Endothelial cell (in vitro differentiated cells): ENCODE measurements at regions not wholly inside any gene's neighbourhood (a gene's known extent, or its start where the extent isn't known, plus 50 kb on each side); places are given as distances from the start of the nearest gene placed in this dataset.

Experiments used
- DNase-seq: peaks from one replicate; pipeline ENCODE4 v3.0.0; 2021; ENCODE audit warnings: low spot score
- H3K27ac Mint-ChIP-seq: one replicate; pipeline ENCODE4 v1.8.0; 2021; ENCODE audit warnings: mixed read lengths, inconsistent platforms; ENCODE audit not compliant: unreplicated experiment
- H3K27me3 Mint-ChIP-seq: one replicate; pipeline ENCODE4 v1.8.0; 2021; ENCODE audit warnings: mild to moderate bottlenecking, moderate library complexity, mixed read lengths, inconsistent platforms; ENCODE audit not compliant: unreplicated experiment
- H3K36me3 Mint-ChIP-seq: one replicate; pipeline ENCODE4 v1.8.0; 2021; ENCODE audit warnings: mild to moderate bottlenecking, low read depth, mixed read lengths, inconsistent platforms; ENCODE audit not compliant: unreplicated experiment
- H3K4me1 Mint-ChIP-seq: one replicate; pipeline ENCODE4 v1.8.0; 2021; ENCODE audit warnings: mild to moderate bottlenecking, mixed read lengths, inconsistent platforms; ENCODE audit not compliant: unreplicated experiment
- H3K4me3 Mint-ChIP-seq: one replicate; pipeline ENCODE4 v1.8.0; 2021; ENCODE audit warnings: mild to moderate bottlenecking, mixed read lengths, inconsistent platforms; ENCODE audit not compliant: unreplicated experiment
- H3K9me3 Mint-ChIP-seq: one replicate; pipeline ENCODE4 v1.8.0; 2021; ENCODE audit warnings: mixed read lengths, inconsistent platforms; ENCODE audit not compliant: unreplicated experiment
- TF ChIP-seq, protein P1 (sequence below): fragments of 200-600 bp; sonication (generic); IDR thresholded peaks from one replicate; pipeline ENCODE4 v1.5.0; 2021; ENCODE audit warnings: antibody characterized with exemption; ENCODE audit not compliant: unreplicated experiment

DNA sequence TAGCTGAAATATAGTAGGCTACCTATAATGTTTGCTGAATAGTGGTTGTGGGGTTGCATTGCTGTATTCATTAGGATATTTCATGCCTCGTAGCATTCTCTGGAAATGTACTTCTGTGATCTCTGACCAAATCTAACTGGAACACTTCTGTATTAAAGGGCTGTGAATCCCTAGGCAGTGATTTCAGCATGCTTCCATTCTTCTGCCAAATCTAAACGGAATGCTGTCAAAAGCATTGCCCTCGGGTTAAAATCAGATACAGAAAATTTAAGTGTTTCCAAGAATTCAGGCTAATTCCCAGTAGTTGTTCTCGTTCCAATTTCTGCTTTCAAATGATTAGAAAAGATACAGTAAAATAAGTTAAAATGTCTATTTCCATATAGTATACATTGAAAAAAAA lies 1847.5 kb upstream of the IGFBP7 start:
- Mint-ChIP-seq H3K36me3 (no peaks in the 10 kb centered on the region), H3K4me1 (no peaks in the 10 kb centered on the region), H3K9me3 (no peaks in the 10 kb centered on the region), H3K27ac (no peak overlapping the region), H3K27me3 (no peaks in the 10 kb centered on the region), H3K4me3 (no peak overlapping the region)
- no peak for DNase-seq
- TF ChIP-seq, protein P1, sequence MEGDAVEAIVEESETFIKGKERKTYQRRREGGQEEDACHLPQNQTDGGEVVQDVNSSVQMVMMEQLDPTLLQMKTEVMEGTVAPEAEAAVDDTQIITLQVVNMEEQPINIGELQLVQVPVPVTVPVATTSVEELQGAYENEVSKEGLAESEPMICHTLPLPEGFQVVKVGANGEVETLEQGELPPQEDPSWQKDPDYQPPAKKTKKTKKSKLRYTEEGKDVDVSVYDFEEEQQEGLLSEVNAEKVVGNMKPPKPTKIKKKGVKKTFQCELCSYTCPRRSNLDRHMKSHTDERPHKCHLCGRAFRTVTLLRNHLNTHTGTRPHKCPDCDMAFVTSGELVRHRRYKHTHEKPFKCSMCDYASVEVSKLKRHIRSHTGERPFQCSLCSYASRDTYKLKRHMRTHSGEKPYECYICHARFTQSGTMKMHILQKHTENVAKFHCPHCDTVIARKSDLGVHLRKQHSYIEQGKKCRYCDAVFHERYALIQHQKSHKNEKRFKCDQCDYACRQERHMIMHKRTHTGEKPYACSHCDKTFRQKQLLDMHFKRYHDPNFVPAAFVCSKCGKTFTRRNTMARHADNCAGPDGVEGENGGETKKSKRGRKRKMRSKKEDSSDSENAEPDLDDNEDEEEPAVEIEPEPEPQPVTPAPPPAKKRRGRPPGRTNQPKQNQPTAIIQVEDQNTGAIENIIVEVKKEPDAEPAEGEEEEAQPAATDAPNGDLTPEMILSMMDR = no peak

DNA sequence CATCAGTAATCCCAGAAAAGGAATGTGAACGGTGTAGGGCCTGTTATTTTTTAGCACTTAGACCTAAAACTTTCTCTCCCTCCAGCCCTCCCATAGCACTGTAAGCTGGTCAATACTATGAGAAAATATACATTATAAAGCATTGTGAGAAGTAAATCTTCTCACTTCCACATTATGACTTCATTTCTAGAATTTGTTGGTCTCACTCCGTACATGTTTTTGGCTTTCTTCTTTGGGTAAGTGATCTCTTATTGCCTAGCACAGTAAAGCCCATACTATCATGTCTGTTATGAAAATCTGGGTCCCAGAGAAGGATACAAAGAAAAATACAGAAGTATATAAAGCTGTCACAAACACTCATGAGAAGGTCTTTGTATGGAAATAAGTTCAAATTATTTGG lies 1851.1 kb upstream of the IGFBP7 start:
- H3K27ac Mint-ChIP-seq = no peak overlapping the region
- no peaks in the 10 kb centered on the region for H3K4me1 Mint-ChIP-seq
- DNase-seq = no peak
- H3K27me3 Mint-ChIP-seq = no peaks in the 10 kb centered on the region
- no peak overlapping the region for H3K4me3 Mint-ChIP-seq
- no peaks in the 10 kb centered on the region for H3K9me3 Mint-ChIP-seq
- TF ChIP-seq, protein P1 = no peak
- no peaks in the 10 kb centered on the region for H3K36me3 Mint-ChIP-seq

DNA sequence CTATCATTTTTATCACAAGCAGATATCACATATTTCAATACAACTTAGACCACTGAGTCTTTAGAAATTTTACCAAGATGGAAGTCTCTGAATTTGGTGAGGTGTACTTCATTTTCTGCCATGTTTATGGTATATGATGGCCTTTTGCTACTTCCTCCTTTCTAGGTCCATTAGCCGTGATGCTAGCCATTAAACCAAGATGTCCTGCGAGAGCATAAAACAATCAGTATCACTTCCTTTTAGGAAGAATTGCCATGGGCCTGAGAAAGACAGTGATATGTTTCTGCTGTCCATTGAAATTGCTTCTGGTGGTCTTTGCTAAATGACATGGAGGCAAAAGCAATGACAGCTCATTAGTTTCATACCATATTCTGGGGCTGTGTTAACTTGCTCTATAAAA lies 1851.7 kb upstream of the IGFBP7 start:
- no peak for DNase-seq
- Mint-ChIP-seq H3K27ac (no peak overlapping the region), H3K36me3 (no peaks in the 10 kb centered on the region), H3K9me3 (no peaks in the 10 kb centered on the region), H3K4me1 (no peaks in the 10 kb centered on the region), H3K4me3 (no peak overlapping the region), H3K27me3 (no peaks in the 10 kb centered on the region)
- TF ChIP-seq, protein P1 = no peak

DNA sequence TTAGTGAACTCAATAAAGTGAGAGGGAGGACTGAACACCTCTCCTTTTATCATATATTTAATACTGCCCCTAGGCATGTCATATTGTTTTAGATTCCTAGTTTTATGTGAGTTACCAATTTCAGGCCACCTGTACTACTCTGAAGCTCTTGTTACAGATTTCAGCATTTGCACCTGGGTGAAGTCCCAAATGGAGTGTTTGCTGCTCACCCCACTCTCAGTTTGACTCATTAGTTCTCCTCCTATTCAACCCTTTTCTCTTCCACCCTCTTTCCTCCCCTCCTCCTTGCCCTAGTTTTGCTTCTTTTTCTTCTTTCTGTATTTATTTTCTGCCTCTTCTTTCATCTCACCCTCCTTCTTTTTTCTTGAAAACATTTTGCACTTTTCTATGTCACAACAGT lies 1852.2 kb upstream of the IGFBP7 start:
- DNase-seq = no peak
- no peaks in the 10 kb centered on the region for H3K27me3 Mint-ChIP-seq
- no peaks in the 10 kb centered on the region for H3K4me1 Mint-ChIP-seq
- H3K4me3 Mint-ChIP-seq = no peak overlapping the region
- TF ChIP-seq, protein P1 = no peak
- no peaks in the 10 kb centered on the region for H3K36me3 Mint-ChIP-seq
- H3K9me3 Mint-ChIP-seq = no peaks in the 10 kb centered on the region
- H3K27ac Mint-ChIP-seq = no peak overlapping the region

DNA sequence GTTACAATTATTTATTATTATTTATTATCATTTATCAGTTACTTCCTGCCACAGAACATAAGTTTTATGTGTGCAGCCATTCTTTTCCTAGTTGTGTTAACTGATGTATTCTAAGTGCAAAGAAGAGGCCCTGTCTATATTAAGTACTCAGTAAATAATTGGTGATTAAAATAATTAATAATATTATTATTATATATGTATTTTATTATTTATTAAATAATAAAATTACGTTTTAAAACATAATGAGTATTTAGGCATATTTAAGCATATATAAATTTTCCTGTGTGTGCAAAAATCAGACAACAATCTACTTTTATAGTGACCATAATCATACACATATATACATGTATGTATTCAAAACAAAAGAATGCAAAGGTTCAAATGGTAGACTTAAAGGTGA lies 1871.6 kb upstream of the IGFBP7 start:
- Mint-ChIP-seq H3K36me3 (no peaks in the 10 kb centered on the region), H3K4me1 (no peaks in the 10 kb centered on the region), H3K27ac (no peak overlapping the region), H3K4me3 (no peak overlapping the region), H3K9me3 (no peaks in the 10 kb centered on the region), H3K27me3 (no peaks in the 10 kb centered on the region)
- DNase-seq = no peak
- TF ChIP-seq, protein P1 = no peak
